ENCODE measurements at regions not wholly inside any gene's neighbourhood (a gene's known extent, or its start where the extent isn't known, plus 50 kb on each side); places are given as distances from the start of the nearest gene placed in this dataset.

DNA sequence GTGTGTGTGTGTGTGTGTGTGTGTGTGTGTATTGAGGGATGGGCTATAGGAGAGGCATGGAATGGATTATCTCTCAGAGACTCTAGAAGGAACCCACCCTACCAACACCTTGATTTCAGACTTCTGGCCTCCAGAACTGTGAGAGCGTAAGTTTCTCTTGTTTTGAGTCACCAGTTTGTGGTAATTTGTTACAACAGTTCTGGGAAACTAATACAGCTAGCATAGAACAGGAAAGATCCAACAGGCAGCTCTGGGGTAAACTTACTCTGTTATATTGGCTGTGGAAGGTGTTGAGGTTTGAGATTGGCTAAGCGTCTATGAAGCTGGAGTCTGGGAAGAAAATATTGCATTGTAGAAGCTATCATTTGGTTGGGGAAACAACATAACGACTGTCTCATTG, 334.3 kb downstream of the AACS start:
- TF ChIP-seq, protein P1, sequence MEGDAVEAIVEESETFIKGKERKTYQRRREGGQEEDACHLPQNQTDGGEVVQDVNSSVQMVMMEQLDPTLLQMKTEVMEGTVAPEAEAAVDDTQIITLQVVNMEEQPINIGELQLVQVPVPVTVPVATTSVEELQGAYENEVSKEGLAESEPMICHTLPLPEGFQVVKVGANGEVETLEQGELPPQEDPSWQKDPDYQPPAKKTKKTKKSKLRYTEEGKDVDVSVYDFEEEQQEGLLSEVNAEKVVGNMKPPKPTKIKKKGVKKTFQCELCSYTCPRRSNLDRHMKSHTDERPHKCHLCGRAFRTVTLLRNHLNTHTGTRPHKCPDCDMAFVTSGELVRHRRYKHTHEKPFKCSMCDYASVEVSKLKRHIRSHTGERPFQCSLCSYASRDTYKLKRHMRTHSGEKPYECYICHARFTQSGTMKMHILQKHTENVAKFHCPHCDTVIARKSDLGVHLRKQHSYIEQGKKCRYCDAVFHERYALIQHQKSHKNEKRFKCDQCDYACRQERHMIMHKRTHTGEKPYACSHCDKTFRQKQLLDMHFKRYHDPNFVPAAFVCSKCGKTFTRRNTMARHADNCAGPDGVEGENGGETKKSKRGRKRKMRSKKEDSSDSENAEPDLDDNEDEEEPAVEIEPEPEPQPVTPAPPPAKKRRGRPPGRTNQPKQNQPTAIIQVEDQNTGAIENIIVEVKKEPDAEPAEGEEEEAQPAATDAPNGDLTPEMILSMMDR (IDR thresholded peaks at IDR 0.05), result no peak
- TF ChIP-seq POLR2A (IDR thresholded peaks at IDR 0.05), result no peak

Measured in adrenal gland (tissue), 5 donors.